Neutrophil (primary cell): ENCODE measurements at regions not wholly inside any gene's neighbourhood (a gene's known extent, or its start where the extent isn't known, plus 50 kb on each side); places are given as distances from the start of the nearest gene placed in this dataset.

ENCODE experiments used
- H3K27ac ChIP-seq: fragments of 200-600 bp; sonication (generic); 2 replicates; pipeline ENCODE4 v1.5.1; 2016; ENCODE audit warnings: mild to moderate bottlenecking, moderate library complexity
- H3K27me3 ChIP-seq: fragments of 200-600 bp; sonication (generic); 2 replicates; pipeline ENCODE4 v1.6.0; 2016; ENCODE audit warnings: mild to moderate bottlenecking
- H3K36me3 ChIP-seq: fragments of 200-600 bp; sonication (generic); 2 replicates; pipeline ENCODE4 v1.5.1; 2017
- H3K4me1 ChIP-seq, 2 experiments: fragments of 200-600 bp in 1 of 2; sonication (generic) in 1 of 2; 1 replicate in 1 of 2; 2 replicates in 1 of 2; pipeline versions ENCODE4 v1.5.1 to v1.6.1; 2013 to 2016; ENCODE audit warnings: low read depth in 1 of 2, low read length in 1 of 2, mild to moderate bottlenecking in 1 of 2, moderate library complexity in 1 of 2; ENCODE audit not compliant: control insufficient read depth in 1 of 2, insufficient read depth in 1 of 2
- H3K4me3 ChIP-seq, 2 experiments: fragments of 200-600 bp in 1 of 2; sonication (generic) in 1 of 2; 1 replicate in 1 of 2; 2 replicates in 1 of 2; pipeline ENCODE4 v1.5.1; 2013 to 2016; ENCODE audit warnings: low read depth in 1 of 2, low read length in 1 of 2, mild to moderate bottlenecking in 1 of 2, moderate library complexity in 1 of 2
- H3K9me3 ChIP-seq: fragments of 200-600 bp; sonication (generic); 2 replicates; pipeline ENCODE4 v1.5.1; 2016
- CTCF ChIP-seq: fragments of 200-600 bp; sonication (generic); IDR thresholded peaks from 2 replicates; pipeline ENCODE4 v1.5.1; 2016; ENCODE audit warnings: antibody characterized with exemption

GRCh38 chrX:68942840-68943239, 114.0 kb downstream of the EFNB1 start:
- no peaks in the 10 kb centered on the region for H3K36me3 ChIP-seq
- TF ChIP-seq CTCF = no peak
- H3K27ac ChIP-seq = no peak overlapping the region

DNA sequence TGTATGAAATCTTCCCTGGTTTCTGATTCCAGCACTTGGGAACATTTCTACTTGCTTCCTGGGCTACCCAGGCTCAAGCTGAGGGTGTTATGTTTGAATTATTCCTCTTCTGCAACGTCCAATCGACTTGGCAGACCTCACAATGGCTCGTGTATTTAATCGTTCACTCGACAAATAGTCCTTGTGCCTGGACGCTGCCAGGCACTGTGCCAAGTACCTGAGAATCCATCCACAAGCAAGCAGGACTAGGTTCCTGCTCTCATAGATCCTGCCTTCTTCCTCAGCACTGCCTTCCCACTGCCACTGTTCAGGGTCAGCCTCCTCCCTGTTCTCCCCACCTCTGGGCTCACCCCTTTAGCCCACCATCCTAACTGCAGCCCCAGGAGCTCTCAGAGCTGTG, 113.3 kb downstream of the EFNB1 start:
- Histone ChIP-seq H3K27ac (no peak overlapping the region), H3K9me3 (no peaks in the 10 kb centered on the region), H3K4me1 (no peaks in the 10 kb centered on the region), H3K4me3 (no peak overlapping the region), H3K36me3 (no peaks in the 10 kb centered on the region), H3K27me3 (no peaks in the 10 kb centered on the region)
- no peak for TF ChIP-seq CTCF

More at GRCh38 chrX:68942840-68943239, 114.0 kb downstream of the EFNB1 start:
- Histone ChIP-seq H3K4me3 (no peak overlapping the region), H3K4me1 (no peaks in the 10 kb centered on the region), H3K27me3 (no peaks in the 10 kb centered on the region), H3K9me3 (no peaks in the 10 kb centered on the region)

GRCh38 chrX:68941385-68941952, 112.6 kb downstream of the EFNB1 start:
- Histone ChIP-seq H3K4me3 (no peak overlapping the region), H3K9me3 (no peaks in the 10 kb centered on the region), H3K27ac (no peak overlapping the region), H3K36me3 (no peaks in the 10 kb centered on the region), H3K27me3 (no peaks in the 10 kb centered on the region), H3K4me1 (no peaks in the 10 kb centered on the region)
- TF ChIP-seq CTCF = no peak

- TF ChIP-seq CTCF = no peak
- H3K36me3 ChIP-seq = no peaks in the 10 kb centered on the region
- H3K27ac ChIP-seq = no peak overlapping the region
- H3K4me1 ChIP-seq = no peaks in the 10 kb centered on the region
- H3K4me3 ChIP-seq = no peak overlapping the region
- H3K27me3 ChIP-seq = no peaks in the 10 kb centered on the region
- H3K9me3 ChIP-seq = no peaks in the 10 kb centered on the region
These were observed 111.8 kb downstream of the EFNB1 start for GRCh38 chrX:68940601-68941000.

DNA sequence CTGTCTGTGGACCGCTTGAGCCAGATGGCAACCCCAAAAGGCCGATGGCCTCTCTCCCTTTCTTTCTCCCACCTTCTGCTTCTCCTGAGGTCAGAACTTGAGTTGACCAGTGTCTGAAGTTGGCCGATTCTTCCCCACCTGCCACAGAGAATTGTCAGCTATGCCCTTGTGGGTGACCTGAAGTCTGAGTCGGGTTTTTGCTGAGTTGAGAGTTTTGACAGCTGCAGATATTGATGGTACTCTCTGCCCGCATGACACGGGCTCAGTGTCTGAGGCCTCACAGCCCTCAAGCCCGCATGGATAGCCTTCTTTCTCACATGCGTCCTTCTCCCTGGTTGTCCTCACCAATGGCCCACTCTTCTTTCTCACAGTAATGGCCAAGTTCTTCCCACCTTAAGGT, 111.0 kb downstream of the EFNB1 start:
- Histone ChIP-seq H3K27me3 (no peaks in the 10 kb centered on the region), H3K9me3 (no peaks in the 10 kb centered on the region), H3K27ac (no peak overlapping the region), H3K36me3 (no peaks in the 10 kb centered on the region), H3K4me1 (no peaks in the 10 kb centered on the region), H3K4me3 (no peak overlapping the region)
- no peak for TF ChIP-seq CTCF
